ENCODE measurements at regions not wholly inside any gene's neighbourhood (a gene's known extent, or its start where the extent isn't known, plus 50 kb on each side); places are given as distances from the start of the nearest gene placed in this dataset.
"Not testable (repeated sequence)": the region's sequence is repeated elsewhere in the genome, so short reads cannot be mapped to it uniquely, and the experiment has no call there.

GRCh38 chr21:7829411-7829810 is 2692.0 kb upstream of the TPTE start:
- not testable (repeated sequence) for DNase-seq (ENCODE audit: low read depth in 2 of 2)

GRCh38 chr21:7837315-7837714 is 2684.1 kb upstream of the TPTE start:
- not testable (repeated sequence) for DNase-seq (ENCODE audit: low read depth in 2 of 2)

- not testable (repeated sequence) for DNase-seq (ENCODE audit: low read depth in 2 of 2)
Observed at GRCh38 chr21:7853426-7853825, 2668.0 kb upstream of the TPTE start.

GRCh38 chr21:7853836-7854235 is 2667.5 kb upstream of the TPTE start:
- not testable (repeated sequence) for DNase-seq (ENCODE audit: low read depth in 2 of 2)
